Loucy (cell line): ENCODE measurements at regions not wholly inside any gene's neighbourhood (a gene's known extent, or its start where the extent isn't known, plus 50 kb on each side); places are given as distances from the start of the nearest gene placed in this dataset.

ENCODE experiments used
- H2AFZ ChIP-seq: fragments of 200-600 bp; sonication (generic); 2 replicates; pipeline ENCODE4 v1.6.0; 2016; ENCODE audit warnings: antibody characterized with exemption, mild to moderate bottlenecking, low read length, moderate library complexity
- H3F3A ChIP-seq: fragments of 200-600 bp; 2 replicates; pipeline ENCODE4 v1.6.0; 2016; ENCODE audit warnings: antibody characterized with exemption, low read depth, mild to moderate bottlenecking
- H3K27me3 ChIP-seq: fragments of 200-600 bp; sonication (generic); 2 replicates; pipeline ENCODE4 v1.6.1; 2014; ENCODE audit warnings: low read length, mild to moderate bottlenecking; ENCODE audit not compliant: insufficient read depth, poor library complexity, severe bottlenecking
- H3K36me3 ChIP-seq: fragments of 200-600 bp; sonication (generic); 2 replicates; pipeline ENCODE4 v1.6.1; 2016; ENCODE audit warnings: low read length; ENCODE audit not compliant: insufficient read depth
- H3K4me1 ChIP-seq: fragments of 200-600 bp; sonication (generic); 2 replicates; pipeline ENCODE4 v1.5.1; 2014; ENCODE audit warnings: low read length, mild to moderate bottlenecking; ENCODE audit not compliant: insufficient read depth, poor library complexity, severe bottlenecking
- H3K4me2 ChIP-seq: fragments of 200-600 bp; sonication (generic); 2 replicates; pipeline ENCODE4 v1.6.0; 2014; ENCODE audit warnings: antibody characterized with exemption, low read length, low read depth, mild to moderate bottlenecking; ENCODE audit not compliant: poor library complexity, severe bottlenecking
- H3K4me3 ChIP-seq: fragments of 200-600 bp; sonication (generic); 2 replicates; pipeline ENCODE4 v1.5.1; 2014; ENCODE audit warnings: low read length, mild to moderate bottlenecking, mixed read lengths; ENCODE audit not compliant: poor library complexity, severe bottlenecking
- H3K79me2 ChIP-seq: fragments of 200-600 bp; sonication (generic); 2 replicates; pipeline ENCODE4 v1.6.1; 2014; ENCODE audit warnings: low read length; ENCODE audit not compliant: insufficient read depth
- H3K9ac ChIP-seq: fragments of 200-600 bp; sonication (generic); 2 replicates; pipeline ENCODE4 v1.6.0; 2014; ENCODE audit warnings: mild to moderate bottlenecking, low read depth, low read length, moderate library complexity; ENCODE audit not compliant: poor library complexity, severe bottlenecking
- H3K9me2 ChIP-seq: fragments of 200-600 bp; sonication (generic); replicated peaks from 2 replicates; pipeline ENCODE4 v1.6.1; 2016; ENCODE audit warnings: low read depth, low read length, mixed read lengths
- H3K9me3 ChIP-seq: fragments of 200-600 bp; sonication (generic); 2 replicates; pipeline ENCODE4 v1.6.1; 2014; ENCODE audit warnings: mild to moderate bottlenecking, antibody characterized with exemption, low read length, low read depth; ENCODE audit not compliant: insufficient read depth
- H4K20me1 ChIP-seq: fragments of 200-600 bp; sonication (generic); 2 replicates; pipeline ENCODE4 v1.6.0; 2014; ENCODE audit warnings: antibody characterized with exemption, low read length, mild to moderate bottlenecking; ENCODE audit not compliant: insufficient read depth, poor library complexity, severe bottlenecking
- EZH2phosphoT487 ChIP-seq: fragments of 200-600 bp; IDR thresholded peaks from 2 replicates; pipeline ENCODE4 v1.6.1; 2018; ENCODE audit warnings: antibody characterized with exemption, mild to moderate bottlenecking, moderate library complexity, borderline replicate concordance
- TF ChIP-seq, protein P1 (sequence below): fragments of 200-600 bp; sonication (generic); conservative IDR thresholded peaks from 2 replicates; pipeline ENCODE4 v1.5.1; 2014; ENCODE audit warnings: mild to moderate bottlenecking, antibody characterized with exemption, low read length

DNA sequence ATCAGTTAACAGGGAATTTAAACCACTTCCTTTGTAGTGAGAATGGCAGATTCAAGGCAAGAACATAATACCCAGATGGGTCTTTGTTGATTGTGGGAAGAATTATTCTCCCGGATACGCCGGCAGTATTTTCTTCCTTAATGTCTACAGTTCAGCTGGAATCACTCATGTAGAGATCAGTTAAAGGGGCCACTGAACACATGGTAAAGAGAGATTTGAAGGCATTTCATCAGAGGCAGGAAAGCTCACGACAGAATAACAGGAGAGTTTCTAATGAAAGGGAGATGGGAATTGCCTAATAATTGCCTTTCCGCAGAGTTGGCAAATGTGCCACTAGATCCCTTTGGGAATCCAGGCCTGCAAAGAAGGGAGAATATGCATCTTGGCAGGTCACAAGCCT lies 327.7 kb upstream of the ZNF804A start:
- TF ChIP-seq, protein P1, sequence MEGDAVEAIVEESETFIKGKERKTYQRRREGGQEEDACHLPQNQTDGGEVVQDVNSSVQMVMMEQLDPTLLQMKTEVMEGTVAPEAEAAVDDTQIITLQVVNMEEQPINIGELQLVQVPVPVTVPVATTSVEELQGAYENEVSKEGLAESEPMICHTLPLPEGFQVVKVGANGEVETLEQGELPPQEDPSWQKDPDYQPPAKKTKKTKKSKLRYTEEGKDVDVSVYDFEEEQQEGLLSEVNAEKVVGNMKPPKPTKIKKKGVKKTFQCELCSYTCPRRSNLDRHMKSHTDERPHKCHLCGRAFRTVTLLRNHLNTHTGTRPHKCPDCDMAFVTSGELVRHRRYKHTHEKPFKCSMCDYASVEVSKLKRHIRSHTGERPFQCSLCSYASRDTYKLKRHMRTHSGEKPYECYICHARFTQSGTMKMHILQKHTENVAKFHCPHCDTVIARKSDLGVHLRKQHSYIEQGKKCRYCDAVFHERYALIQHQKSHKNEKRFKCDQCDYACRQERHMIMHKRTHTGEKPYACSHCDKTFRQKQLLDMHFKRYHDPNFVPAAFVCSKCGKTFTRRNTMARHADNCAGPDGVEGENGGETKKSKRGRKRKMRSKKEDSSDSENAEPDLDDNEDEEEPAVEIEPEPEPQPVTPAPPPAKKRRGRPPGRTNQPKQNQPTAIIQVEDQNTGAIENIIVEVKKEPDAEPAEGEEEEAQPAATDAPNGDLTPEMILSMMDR = no peak
- TF ChIP-seq EZH2phosphoT487 = no peak
- H3K4me1 ChIP-seq = no peaks in the 10 kb centered on the region

DNA sequence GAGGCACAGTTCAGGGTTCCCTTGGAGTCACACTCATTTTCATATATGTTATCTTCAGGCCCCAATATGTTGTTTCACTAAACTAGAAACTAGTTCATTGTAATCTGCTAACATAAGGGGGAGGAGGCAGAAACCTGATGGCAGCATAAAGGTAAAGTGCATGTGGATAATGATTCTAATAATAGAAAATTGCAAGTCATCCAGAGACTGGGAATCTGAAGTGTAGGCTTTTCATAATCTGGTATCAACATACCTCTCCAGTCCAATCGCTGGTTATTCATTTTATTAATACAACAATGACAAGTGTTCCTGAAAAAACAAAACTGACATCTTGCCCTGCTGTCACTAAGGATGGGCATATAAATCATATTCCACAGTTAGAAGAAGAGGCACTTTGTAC lies 326.3 kb upstream of the ZNF804A start:
- H4K20me1 ChIP-seq = no peaks in the 10 kb centered on the region
- no peaks in the 10 kb centered on the region for H3K79me2 ChIP-seq
- H3F3A ChIP-seq = no peaks in the 10 kb centered on the region
- H2AFZ ChIP-seq = no peak overlapping the region
- no peaks in the 10 kb centered on the region for H3K36me3 ChIP-seq
- TF ChIP-seq, protein P1 = no peak
- TF ChIP-seq EZH2phosphoT487 = no peak
- no peak overlapping the region for H3K9ac ChIP-seq
- no peak overlapping the region for H3K4me3 ChIP-seq
- no peaks in the 10 kb centered on the region for H3K9me3 ChIP-seq
- H3K4me2 ChIP-seq = no peak overlapping the region
- H3K27me3 ChIP-seq = no peaks in the 10 kb centered on the region
- no peaks in the 10 kb centered on the region for H3K9me2 ChIP-seq
- H3K4me1 ChIP-seq = no peaks in the 10 kb centered on the region

More for the DNA sequence above, 327.7 kb upstream of the ZNF804A start:
- Histone ChIP-seq H3K4me3 (no peak overlapping the region), H3K4me2 (no peak overlapping the region), H3K27me3 (no peaks in the 10 kb centered on the region), H2AFZ (no peak overlapping the region), H3K9me2 (no peaks in the 10 kb centered on the region), H3K79me2 (no peaks in the 10 kb centered on the region), H4K20me1 (no peaks in the 10 kb centered on the region), H3K9me3 (no peaks in the 10 kb centered on the region), H3F3A (no peaks in the 10 kb centered on the region), H3K36me3 (no peaks in the 10 kb centered on the region), H3K9ac (no peak overlapping the region)

DNA sequence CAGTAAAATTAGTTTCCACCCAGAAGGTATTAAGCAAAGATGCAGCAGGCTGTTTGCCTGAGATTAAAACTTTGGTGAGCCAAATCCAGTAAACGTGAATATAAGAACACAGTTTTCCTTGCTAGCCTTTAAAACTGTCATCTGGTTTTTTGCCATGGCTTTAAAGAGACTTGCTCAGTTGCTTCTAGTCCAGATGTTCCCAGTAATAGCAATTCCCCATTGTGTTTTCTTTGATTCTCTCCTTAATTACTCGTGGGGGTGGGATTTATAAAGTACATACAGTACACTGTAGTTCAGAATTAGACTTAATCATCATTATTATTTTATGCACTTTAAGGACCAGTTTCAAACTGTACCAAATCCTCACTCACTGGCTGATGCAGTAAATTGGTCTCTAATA lies 303.5 kb upstream of the ZNF804A start:
- no peaks in the 10 kb centered on the region for H3F3A ChIP-seq
- no peaks in the 10 kb centered on the region for H4K20me1 ChIP-seq
- H3K79me2 ChIP-seq = no peaks in the 10 kb centered on the region
- no peak for TF ChIP-seq EZH2phosphoT487
- H3K27me3 ChIP-seq = no peaks in the 10 kb centered on the region
- no peak overlapping the region for H2AFZ ChIP-seq
- no peaks in the 10 kb centered on the region for H3K9me2 ChIP-seq
- H3K4me1 ChIP-seq = no peaks in the 10 kb centered on the region
- H3K36me3 ChIP-seq = no peaks in the 10 kb centered on the region
- H3K4me3 ChIP-seq = no peak overlapping the region
- no peak overlapping the region for H3K9ac ChIP-seq
- no peaks in the 10 kb centered on the region for H3K9me3 ChIP-seq
- no peak overlapping the region for H3K4me2 ChIP-seq

GRCh38 chr2:184297085-184297484 lies 301.2 kb upstream of the ZNF804A start:
- Histone ChIP-seq H2AFZ (no peak overlapping the region), H3K9me3 (no peaks in the 10 kb centered on the region), H3K27me3 (no peaks in the 10 kb centered on the region), H3K79me2 (no peaks in the 10 kb centered on the region), H3K9me2 (no peaks in the 10 kb centered on the region), H3K4me3 (no peak overlapping the region), H3K4me2 (no peak overlapping the region), H3K36me3 (no peaks in the 10 kb centered on the region), H3K4me1 (no peaks in the 10 kb centered on the region), H4K20me1 (no peaks in the 10 kb centered on the region), H3K9ac (no peak overlapping the region), H3F3A (no peaks in the 10 kb centered on the region)
- TF ChIP-seq, protein P1 = no peak
- no peak for TF ChIP-seq EZH2phosphoT487
